Hematopoietic multipotent progenitor cell treated with erythropoietin and hydrocortisone succinate and interleukin-3 and kit ligand, for 8 days (in vitro differentiated cells): ENCODE measurements at regions not wholly inside any gene's neighbourhood (a gene's known extent, or its start where the extent isn't known, plus 50 kb on each side); places are given as distances from the start of the nearest gene placed in this dataset.
"Not testable (repeated sequence)": the region's sequence is repeated elsewhere in the genome, so short reads cannot be mapped to it uniquely, and the experiment has no call there.

Experiments used
- DNase-seq: peaks from one replicate; pipeline ENCODE4 v3.0.0-alpha.2; 2015

DNA sequence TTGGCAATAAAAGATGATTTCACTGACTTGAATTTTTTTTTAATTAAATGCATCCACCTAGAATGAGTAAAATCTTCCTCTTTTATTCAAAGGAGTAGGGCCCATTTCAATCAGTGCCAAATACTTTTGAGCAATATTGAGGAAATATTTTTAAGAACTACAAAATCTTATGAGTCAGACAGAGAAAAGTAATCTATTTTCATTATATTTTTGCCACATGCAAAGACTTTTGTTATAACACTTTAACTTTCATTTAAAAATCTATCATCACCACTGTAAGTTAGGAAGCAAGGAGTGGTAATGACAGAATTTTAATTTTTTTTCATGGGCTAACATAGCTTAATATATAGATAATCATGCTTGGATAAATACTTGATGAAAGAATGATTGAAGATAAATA lies 345.2 kb upstream of the KITLG start:
- no peak for DNase-seq

DNA sequence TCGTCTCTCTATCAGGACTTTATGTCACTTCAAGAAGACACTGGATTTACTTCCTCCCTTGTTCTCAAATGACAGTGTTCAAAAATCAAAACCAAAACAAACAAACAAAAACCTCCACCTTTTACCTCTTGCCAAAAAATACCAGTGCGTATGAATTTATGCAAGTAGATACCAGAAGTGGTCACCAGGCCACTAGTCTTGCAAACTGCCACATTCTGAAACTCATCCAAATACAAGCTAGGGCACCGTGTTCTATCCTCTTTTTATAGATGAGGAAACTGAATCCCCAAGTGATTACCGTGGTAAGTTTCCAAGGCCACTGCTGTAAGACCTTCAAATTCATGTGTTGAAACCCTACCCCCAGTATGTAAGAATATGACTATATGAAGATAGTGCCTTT lies 343.9 kb upstream of the KITLG start:
- DNase-seq: no peak

DNA sequence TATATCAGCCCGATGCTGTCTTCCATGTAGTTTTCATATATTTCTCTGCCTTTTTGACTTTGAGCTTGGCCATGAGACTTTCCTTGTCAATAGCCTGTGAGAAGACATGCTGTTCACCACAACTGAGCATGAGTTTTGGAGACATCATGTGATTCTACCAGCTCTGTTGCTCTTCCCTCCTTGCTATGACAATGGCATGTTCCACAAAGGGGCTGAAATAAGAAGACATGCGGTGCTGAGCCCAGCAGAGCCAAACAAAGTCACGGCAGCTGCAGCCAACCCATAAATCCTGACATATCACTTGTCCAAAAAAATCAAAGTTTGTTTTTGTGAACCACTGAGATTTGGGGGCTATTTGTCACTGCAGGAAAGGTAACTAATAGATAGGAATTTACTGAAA lies 343.4 kb upstream of the KITLG start:
- DNase-seq: no peak

DNA sequence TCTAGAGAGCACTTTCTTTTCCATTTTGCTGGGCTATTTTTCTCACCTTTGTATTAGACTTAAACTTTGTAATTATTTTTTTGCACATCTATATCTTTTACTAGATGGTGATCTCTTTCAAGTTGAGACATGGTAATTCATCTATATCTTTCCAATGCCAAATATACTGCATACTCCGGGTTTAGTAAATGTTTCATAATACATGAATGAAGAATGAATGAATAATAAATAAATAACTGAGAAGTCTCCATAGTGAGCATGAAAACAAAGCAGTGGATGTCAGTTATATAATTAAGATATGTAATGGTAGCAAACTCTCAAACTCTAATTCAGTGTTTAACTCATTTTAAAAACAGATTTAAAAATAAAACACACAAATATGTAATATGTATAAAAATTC lies 342.5 kb upstream of the KITLG start:
- DNase-seq: no peak

DNA sequence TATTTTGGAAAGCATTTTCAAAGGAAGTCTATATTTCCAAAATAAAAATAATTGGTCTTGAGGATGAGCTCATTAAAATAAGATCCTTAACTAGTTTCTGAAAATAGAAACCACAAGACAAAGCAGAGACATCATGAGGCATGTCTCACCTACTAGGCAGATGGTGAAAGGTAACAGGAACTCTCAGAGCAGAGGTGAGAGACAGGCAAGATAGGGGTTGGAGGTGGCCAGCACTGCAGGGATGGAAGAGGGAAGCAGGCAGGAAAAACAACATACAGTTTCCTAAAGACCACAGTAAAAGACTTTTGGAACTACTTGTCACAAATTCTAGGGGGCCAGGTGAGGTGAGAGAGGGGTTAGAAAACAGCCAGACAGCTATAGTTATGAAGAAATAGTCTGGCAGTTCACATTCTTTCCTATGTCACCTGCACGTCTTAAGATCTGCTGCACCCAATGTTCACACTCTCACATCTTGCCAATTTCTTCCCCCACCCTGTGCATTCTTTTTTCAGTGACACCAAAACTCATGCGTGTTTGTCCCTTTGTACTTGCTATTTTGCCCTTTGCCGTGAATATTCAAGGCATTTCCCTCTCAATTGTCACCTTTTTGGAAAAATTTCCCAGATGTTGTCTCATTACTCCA lies 341.7 kb upstream of the KITLG start:
- no peak for DNase-seq

DNA sequence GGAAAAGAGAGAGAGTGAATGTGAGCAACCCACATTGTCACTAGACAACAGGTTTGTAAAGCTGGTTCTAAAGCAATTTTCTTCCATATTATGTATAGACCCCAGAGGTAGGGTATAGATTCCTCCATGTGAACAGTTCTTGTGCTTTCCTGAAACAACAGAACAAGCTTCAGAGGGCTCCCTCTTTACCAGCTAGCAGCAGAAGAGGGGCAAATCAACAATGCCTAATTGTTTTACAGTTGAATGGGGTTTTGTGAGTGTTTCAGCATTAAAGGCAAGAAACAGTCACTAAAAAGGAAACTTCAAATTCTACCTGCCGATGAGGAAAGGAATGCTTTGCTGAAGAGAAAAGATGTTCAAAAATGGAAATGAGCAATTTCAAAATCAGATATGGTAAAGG lies 341.2 kb upstream of the KITLG start:
- no peak for DNase-seq

DNA sequence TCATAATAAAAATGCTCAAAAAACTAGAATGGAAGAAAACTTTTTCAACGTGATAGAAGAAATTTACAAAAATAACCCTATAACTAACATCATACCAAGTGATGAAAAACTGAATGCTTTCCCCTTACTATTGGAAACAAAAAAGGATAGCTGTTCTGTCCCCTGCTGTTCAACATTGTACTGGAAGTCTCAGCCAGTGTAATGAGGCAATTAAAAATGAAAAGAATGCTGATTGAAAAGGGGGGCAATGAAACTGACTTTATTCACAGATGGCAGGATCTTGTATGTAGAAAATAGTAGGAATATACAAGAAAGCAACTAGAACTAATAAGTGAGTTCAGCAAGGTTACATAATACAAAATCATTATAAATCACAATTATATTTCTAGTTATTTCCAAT lies 337.9 kb upstream of the KITLG start:
- DNase-seq: no peak

DNA sequence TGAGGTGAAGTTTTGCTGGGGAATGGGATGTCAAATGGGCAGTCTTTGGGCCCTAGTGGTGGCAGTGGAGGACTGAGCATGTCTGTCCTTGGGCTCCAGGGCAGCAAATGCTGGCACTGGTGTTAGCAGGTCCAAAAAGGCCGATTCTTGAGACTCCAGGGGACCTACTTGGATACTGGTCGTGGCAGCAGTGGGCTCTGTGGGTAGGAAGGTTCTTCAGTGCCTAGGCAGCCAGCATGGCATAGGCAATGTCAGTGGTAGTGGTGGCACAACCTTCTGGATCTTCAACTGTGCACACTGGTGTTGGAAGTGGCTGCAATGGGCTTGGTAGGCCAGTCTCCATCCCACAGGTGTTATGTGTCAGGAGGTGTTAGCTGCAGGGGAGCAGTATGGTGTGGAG lies 334.7 kb upstream of the KITLG start:
- no peak for DNase-seq

DNA sequence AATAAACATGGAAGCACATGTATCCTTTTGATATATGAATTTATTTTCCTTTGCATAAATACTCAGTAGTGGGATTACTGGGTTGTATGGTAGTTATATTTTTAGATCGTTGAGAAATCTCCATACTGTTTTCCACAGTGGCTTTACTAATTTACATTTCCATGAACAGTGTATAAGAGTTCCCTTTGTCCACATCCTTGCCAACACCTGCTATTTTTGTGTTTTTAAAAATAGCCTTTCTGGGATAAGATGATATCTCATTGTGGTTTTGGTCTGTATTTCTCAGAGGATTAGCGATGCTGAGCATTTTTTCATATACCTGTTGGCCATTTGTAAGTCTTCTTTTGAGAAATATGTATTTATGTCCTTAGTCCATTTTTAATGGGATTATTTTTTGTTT lies 329.2 kb upstream of the KITLG start:
- no peak for DNase-seq

DNA sequence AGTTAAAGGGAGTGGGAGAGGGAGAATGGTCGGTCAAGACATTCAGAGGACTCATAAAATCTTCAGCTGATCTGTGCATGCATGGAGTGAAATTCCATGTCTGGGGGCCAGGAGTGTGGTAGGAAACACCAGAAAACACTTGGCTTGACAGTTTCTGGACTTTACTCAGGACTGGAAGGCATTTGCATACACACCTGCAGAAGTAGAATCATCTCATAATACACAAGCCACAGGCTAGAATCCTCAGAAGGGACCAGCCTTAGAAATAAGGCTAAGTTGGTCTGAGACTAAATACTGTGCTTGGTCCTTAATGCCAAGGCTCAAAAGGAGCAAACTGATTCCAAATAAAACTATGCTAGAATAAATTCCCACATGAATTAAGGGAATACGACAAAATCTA lies 328.1 kb upstream of the KITLG start:
- no peak for DNase-seq

DNA sequence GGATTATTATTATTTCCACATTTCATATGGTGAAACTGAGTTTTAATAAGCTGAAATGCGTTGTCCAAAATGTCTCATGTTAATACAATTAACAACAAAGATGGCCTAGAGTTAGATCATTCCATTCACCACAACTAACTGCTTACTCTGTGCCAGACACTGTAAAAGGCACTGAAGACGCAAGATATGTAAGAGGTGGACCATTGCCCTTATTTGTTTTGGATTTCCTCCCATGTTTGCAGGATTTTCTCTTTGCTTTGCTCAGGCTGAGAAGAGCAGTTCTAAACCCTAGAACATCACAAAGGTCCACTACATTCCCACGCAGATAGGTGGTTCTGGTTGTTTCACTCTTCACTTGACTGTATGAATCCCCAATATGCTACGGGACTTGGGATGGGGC lies 324.4 kb upstream of the KITLG start:
- DNase-seq: no peak

DNA sequence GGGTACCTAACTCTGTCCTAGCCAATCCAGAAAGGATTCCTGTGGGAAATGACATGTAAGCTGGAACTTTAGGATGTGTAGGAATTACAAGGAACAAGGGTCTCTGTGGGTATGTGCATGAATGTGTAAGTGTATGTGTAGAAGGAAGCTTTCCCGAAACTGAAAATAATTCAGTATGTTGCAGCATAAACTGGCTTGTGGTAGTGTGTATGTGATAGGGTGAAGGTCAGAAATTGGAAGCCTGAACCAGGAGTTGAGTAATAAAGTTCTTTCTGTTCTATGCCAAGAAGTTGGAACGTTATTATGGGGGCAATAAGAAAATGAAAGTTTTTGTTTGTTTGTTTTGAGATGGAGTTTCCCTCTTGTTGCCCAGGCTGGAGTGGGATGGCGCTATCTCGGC lies 323.1 kb upstream of the KITLG start:
- no peak for DNase-seq

DNA sequence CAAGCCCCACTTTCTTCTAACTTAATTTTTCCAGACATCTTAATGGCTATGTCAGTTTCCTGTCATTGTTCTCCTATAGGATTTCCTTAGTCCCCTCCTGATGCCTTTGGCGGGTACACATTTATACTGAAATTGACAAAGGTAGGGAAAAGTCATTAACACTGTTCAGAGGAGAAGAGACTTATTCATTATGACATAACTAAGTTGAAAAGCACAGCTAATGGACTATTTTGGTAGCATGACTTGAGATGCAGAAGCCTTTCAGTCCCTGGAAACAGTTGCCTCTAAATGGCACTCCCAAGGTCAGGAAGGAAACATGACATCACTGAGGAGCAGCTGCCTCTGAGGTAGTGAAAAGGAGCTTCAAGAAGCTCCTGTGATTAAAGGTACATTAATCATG lies 317.5 kb upstream of the KITLG start:
- no peak for DNase-seq

DNA sequence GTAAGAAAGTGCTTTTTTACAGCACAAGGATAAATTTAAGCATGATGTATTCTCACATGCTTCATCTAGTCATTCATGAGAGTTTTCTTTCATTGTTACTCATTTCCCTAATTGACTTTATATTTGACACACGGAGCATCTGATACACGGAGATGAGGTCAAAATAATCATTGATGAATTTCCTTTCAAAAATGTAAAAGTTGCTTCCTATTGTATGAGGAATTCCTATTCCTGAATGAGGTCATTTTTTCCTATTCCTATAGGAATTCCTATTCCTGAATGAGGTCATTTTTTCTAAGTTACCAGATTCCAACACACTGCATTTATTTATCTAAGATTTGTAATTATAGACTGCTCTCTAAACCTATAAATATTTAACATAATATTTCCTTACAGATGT lies 316.7 kb upstream of the KITLG start:
- no peak for DNase-seq

DNA sequence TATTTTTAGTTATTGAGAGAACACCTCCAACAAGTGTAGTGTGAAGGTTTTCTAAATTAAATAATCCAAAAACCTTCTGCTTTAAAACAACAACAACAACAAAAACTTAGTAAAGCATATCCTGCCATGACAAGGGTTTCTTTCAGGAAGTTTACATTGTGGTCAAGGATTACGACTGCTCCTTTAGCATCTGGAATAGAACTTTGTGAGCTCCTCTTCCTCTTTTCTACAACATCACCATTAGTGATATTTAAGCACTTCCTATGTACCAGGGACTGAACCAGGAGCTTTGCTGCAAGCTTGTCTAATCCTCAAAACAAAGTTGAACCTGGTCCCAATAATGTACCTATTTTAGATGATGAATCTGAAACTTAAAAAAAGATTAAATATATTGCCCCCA lies 315.4 kb upstream of the KITLG start:
- no peak for DNase-seq

DNA sequence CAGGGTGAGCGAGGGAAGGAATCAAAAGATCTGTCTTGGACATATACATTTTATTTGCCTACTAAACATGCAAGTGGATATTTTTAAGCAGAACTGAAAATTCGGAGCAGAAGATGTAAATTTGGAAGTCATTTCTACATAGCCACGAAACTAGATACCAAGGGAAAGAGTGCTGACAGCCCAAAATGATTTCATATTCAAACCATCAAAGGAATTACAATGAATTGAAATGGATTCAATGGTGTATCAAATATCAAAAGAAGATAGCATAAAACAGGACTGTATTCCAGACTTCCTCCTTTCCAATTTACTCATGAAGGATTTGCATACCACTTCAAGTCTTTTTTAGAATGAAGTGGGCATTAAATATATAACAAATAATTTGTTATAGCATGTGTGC lies 313.5 kb upstream of the KITLG start:
- no peak for DNase-seq

DNA sequence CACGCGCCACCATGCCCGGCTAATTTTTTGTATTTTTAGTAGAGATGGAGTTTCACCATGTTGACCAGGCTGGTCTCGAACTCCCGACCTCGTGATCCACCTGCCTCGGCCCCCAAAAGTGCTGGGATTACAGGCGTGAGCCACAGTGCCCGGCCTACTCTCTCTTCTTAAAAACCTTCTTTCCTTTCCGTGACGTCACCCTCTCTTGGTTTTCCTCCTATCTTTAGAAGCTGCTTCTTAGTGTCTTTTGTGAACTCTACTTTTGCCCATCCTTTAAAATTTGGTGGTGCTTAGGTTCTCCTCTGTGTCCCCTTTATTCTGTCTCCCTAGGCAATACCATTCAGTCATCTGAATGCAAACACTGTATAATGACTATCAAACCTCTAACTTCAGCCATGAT lies 311.2 kb upstream of the KITLG start:
- not testable (repeated sequence) for DNase-seq

DNA sequence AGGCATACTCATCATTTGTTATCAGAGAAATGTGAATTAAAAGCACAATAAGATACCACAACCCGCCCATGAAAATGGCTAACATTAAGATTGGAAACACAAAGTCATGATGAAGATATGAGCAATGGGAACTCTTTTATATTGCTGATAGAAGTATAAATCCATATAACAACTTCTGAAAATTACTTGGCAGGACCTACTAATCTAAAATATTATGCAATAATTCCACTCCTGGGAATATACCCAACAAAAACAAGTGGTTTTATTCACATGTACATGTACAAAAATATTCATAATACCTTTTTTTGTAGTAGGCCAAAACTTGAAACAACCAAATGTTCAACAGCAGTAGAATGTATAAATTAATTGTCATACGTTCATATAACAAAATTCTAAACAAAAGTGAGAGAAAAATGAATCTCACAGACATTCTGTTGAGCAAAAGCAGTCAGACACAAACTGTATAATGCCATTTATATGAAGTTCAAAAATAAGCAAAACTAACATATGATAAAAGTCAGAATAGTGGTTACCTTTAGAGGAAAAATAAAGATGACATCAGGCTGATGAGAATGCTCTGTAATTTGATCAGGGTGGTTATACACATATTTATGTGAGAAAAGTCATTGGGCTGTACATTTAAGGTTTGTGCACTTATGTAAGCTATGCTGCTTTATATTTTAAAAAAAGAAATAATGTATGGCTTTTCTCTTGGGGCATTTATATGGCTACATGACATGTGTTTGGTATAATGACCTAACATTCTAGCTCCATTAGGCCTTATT lies 309.2 kb upstream of the KITLG start:
- DNase-seq: no peak

DNA sequence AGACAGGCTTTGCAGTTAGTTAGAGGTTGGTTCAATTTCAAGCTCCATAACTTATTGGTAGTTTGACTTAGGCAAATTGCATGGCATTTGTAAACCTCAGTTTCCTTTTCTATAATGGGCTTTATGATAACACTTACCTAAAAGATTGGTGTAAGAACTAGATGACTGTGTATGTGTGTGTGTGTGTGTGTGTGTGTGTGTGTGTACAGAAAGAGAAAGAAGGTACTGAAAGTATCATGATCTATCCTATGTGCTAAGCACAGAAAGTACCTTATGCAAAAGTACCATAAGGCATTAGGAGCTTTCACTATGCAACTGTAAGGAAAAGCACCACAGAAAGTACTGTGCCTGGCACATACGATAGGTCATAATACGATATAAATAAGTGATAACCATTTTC lies 304.3 kb upstream of the KITLG start:
- no peak for DNase-seq

DNA sequence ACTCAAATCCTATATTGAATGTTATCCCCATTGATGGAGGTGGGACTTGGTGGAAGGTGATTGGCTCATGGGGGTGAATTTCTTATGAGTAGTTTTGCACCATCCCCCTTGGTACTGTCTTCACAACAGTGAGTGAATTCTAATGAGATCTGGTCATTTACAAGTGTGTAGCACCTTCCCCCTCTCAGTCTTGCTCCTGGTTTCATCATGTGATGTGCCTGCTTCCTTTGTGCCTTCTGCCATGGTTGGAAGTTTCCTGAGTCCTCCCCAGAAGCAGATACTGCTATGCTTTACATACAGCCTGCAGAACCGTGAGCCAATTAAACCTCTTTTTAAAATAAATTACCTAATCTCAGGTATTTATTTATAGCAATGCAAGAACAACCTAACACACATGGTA lies 302.4 kb upstream of the KITLG start:
- no peak for DNase-seq

DNA sequence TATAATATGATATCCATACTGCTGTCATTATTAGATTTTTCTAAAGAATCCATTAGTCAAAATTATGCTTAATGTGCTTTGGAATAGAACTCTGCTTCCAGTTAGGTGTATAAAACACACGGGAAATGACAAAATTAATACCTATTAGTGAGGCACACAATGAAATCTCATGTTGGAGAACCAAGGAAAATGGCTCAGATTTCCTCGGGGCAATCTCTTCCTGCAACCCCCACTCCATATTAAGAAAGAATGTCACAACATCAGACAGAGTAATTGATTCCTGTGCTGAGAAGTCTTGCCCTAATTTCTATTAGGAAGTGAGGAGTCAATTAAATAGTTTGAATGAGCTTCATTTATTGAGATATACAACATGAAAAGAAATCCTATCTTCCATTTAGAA lies 299.8 kb upstream of the KITLG start:
- DNase-seq: no peak

DNA sequence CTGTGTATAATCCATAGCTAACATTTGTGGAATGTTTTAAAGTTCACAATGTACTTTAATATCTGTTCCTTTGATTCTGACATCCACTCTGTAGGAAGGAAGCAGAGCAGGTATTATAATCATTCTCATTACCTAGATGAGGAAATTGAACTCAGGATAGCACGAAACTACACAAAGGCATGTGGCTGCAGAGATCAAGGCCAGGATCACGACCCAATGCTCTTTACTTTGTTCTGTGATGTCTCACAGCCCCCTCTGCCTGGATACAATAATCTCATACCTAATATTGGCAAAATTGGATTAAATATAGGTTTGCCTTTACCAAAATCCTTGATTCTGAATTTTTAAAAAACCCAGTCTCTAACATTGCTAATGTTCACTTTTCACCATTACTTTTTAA lies 298.0 kb upstream of the KITLG start:
- DNase-seq: no peak

DNA sequence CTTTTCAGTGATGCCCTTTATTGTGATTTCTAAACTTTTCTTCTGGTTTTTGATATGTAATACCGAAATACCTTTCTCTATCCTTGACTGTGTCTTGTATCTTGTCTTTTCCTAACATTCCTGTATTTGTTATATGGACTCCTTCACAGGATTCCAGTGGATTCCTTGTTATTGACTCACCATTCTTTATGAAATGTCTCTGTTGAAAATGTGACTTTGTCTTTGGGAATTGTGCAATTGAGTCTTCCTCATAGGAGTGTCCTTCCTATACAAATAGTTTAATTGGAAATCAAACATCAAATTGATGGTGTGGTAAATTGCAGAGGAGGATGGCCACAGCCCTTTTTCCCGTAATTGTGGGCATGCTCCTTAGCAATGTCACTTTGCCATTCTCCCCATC lies 296.6 kb upstream of the KITLG start:
- no peak for DNase-seq

DNA sequence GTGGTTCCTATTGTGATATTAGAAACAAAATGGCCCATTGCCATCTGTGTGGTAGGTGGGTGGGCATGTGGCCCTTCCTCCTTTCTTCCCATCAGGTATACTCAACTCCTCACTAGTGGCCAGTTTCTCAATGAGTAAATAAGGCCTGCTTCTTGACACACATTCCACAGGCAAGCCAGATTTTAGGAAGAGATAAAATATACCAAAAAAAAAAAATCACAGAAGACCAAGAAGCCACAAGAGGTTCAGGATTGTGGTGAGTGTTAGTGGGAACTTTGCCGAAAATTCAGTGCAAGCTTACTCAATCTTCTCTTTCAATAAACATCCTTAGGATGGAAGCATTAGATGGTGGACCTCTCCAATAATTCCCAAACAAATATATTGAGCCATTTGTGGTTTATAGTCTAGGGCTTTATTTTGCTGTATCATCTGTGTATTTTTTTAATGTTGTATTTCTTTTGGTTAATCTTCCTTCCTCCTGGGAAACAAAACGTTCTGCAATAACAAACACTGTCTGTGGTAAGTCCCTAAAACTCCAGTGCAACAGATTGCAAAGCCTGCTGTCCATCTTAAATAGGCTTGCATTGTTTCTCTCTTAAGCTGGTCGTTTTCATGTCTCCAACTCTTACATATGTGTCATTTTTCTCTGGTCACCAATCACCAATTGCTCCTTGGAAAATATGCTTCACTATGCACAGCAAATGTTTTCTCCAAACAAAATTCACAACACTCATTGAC lies 289.9 kb upstream of the KITLG start:
- DNase-seq: no peak
